ENCODE measurements at regions not wholly inside any gene's neighbourhood (a gene's known extent, or its start where the extent isn't known, plus 50 kb on each side); places are given as distances from the start of the nearest gene placed in this dataset.

DNA sequence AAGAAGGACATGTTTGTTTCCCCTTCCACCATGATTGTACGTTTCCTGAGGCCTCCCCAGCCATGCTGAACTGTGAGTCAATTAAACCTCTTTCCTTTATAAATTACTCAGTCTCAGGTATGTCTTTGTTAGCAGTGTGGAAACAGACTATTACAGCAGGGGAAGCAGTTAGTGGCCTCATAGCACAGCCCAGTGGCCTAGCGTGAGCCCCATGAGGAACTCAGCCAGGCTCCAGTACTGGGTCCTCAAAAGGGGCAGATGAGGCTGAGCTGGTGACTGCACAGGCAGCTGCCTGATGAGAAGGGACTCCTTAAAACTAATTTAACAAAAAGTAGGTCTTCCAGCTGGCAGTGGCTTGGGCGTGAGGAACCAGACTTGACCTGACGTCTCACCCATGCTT, 399.9 kb downstream of the CDH26 start:
- TF ChIP-seq, protein P1, sequence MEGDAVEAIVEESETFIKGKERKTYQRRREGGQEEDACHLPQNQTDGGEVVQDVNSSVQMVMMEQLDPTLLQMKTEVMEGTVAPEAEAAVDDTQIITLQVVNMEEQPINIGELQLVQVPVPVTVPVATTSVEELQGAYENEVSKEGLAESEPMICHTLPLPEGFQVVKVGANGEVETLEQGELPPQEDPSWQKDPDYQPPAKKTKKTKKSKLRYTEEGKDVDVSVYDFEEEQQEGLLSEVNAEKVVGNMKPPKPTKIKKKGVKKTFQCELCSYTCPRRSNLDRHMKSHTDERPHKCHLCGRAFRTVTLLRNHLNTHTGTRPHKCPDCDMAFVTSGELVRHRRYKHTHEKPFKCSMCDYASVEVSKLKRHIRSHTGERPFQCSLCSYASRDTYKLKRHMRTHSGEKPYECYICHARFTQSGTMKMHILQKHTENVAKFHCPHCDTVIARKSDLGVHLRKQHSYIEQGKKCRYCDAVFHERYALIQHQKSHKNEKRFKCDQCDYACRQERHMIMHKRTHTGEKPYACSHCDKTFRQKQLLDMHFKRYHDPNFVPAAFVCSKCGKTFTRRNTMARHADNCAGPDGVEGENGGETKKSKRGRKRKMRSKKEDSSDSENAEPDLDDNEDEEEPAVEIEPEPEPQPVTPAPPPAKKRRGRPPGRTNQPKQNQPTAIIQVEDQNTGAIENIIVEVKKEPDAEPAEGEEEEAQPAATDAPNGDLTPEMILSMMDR (IDR thresholded peaks at IDR 0.05; ENCODE audit: low read depth, low read length), result no peak
- no peak overlapping the region for H3K4me3 ChIP-seq (ENCODE audit: low read depth, low read length)

- no peak overlapping the region for H3K4me3 ChIP-seq (ENCODE audit: low read depth, low read length)
- TF ChIP-seq, protein P1 (IDR thresholded peaks at IDR 0.05; ENCODE audit: low read depth, low read length), result no peak
These were observed 400.8 kb downstream of the CDH26 start for GRCh38 chr20:60359010-60359409.

GRCh38 chr20:60361761-60362395, 403.7 kb downstream of the CDH26 start:
- TF ChIP-seq, protein P1 (IDR thresholded peaks at IDR 0.05; ENCODE audit: low read depth, low read length), result no peak
- H3K4me3 ChIP-seq (ENCODE audit: low read depth, low read length), result no peak overlapping the region

- TF ChIP-seq, protein P1 (IDR thresholded peaks at IDR 0.05; ENCODE audit: low read depth, low read length), result no peak
- H3K4me3 ChIP-seq (ENCODE audit: low read depth, low read length), result no peak overlapping the region
These were observed 404.3 kb downstream of the CDH26 start for GRCh38 chr20:60362531-60362930.

DNA sequence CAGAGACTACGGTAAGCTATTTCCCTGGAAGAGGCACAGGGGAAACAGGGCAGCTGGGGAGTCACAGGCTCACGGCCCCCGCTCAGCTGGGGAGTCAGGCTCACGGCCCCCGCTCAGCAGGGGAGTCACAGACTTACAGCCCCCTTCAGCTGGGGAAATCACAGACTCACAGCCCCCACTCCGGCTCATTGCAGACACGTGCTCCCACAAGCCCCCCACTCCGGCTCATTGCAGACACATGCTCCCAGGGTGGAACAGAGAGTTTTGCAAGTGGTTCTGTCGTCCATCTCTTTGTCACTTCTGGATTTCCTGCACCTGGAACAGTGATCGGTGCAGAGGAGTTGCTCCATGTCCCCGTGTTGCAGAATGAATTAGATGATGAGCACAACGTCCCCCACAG, 405.5 kb downstream of the CDH26 start:
- TF ChIP-seq, protein P1 (IDR thresholded peaks at IDR 0.05; ENCODE audit: low read depth, low read length), result no peak
- H3K4me3 ChIP-seq (ENCODE audit: low read depth, low read length), result no peak overlapping the region

DNA sequence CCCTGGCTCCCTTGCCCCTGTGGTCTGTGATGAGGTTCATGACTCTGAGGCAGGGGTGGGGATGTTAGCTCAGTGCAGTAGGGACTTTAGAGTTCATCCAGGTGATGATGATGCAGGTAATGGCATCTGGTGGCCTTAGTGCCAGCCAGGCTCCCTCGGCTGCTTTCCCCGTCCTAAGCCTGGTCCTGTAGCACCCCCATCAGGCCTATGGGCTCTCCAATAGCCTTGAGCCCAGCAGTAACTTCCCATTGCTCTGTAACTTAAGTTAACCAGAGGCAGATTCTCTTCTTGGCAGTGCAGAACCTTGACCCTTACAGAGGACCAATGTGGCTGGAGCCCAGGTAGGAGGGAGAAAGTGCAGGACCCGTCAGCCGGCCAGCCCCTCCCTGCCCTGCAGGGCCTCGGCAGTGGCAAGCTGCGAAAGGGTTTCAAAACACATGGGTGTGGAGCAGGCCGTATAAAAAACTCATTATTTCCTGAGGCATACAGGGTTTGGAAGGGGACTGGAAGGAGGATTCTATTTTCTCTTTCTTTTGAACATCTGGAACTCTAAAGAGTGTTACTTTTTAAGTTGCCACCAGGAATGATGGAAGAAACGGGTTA, 406.9 kb downstream of the CDH26 start:
- TF ChIP-seq, protein P1 (IDR thresholded peaks at IDR 0.05; ENCODE audit: low read depth, low read length), result no peak
- no peak overlapping the region for H3K4me3 ChIP-seq (ENCODE audit: low read depth, low read length)

- TF ChIP-seq, protein P1 (IDR thresholded peaks at IDR 0.05; ENCODE audit: low read depth, low read length), result no peak
- H3K4me3 ChIP-seq (ENCODE audit: low read depth, low read length), result no peak overlapping the region
These were observed 407.7 kb downstream of the CDH26 start for GRCh38 chr20:60365882-60366281.
